Cardiac muscle cell (in vitro differentiated cells and primary cell): ENCODE measurements at regions not wholly inside any gene's neighbourhood (a gene's known extent, or its start where the extent isn't known, plus 50 kb on each side); places are given as distances from the start of the nearest gene placed in this dataset.
A peak's percentile ranks its signal among the peaks of the same experiment; 100 is the strongest.

Experiments used
- DNase-seq, 2 donors: peaks; one replicate each; pipeline versions ENCODE4 v3.0.0 to v3.0.0-alpha.2; 2010 to 2017; ENCODE audit warnings: low read depth in 1 of 2, low spot score in 1 of 2
- H3K27ac ChIP-seq: fragments of 200-600 bp; sonication (generic); 2 replicates; pipeline ENCODE4 v1.5.1; 2016
- H3K27me3 ChIP-seq: fragments of 200-600 bp; sonication (generic); 2 replicates; pipeline ENCODE4 v1.6.0; 2016; ENCODE audit warnings: control low read depth
- H3K36me3 ChIP-seq: fragments of 200-600 bp; sonication (generic); 2 replicates; pipeline ENCODE4 v1.5.1; 2016; ENCODE audit warnings: control low read depth
- H3K4me1 ChIP-seq: fragments of 200-600 bp; sonication (generic); 2 replicates; pipeline ENCODE4 v1.8.1; 2017; ENCODE audit warnings: low read depth, mild to moderate bottlenecking, mixed run types
- H3K4me3 ChIP-seq: fragments of 200-600 bp; sonication (generic); 2 replicates; pipeline ENCODE4 v1.5.1; 2016; ENCODE audit warnings: mild to moderate bottlenecking
- H3K9me3 ChIP-seq: fragments of 200-600 bp; sonication (generic); 2 replicates; pipeline ENCODE4 v1.5.1; 2017; ENCODE audit warnings: low read depth, mild to moderate bottlenecking, control low read depth
- TF ChIP-seq, protein P1 (sequence below): IDR thresholded peaks from 2 replicates; pipeline ENCODE4 v1.5.1; 2012; ENCODE audit warnings: low read depth, mild to moderate bottlenecking, low read length

DNA sequence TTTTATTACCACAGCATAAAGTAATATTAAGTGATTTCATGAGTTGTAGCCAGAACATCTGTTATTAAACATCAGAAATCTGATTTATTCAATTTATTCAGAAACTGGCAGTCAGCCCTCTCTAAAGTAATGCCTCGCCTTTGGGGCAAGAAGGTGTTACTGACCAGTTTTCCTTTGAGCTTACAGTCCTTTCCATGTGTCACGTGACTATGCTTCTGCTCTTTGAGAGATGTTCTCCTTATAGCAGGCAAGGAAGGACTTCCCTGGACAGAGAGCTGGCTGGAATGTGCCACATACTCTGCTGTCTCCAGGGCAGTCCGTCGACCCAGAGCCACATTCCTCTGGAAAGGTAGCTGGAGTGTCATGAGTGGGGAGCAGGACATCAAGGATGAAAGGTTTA is 119.7 kb downstream of the RDH14 start:
- DNase-seq = no peak
- no peaks in the 10 kb centered on the region for H3K9me3 ChIP-seq
- TF ChIP-seq, protein P1, sequence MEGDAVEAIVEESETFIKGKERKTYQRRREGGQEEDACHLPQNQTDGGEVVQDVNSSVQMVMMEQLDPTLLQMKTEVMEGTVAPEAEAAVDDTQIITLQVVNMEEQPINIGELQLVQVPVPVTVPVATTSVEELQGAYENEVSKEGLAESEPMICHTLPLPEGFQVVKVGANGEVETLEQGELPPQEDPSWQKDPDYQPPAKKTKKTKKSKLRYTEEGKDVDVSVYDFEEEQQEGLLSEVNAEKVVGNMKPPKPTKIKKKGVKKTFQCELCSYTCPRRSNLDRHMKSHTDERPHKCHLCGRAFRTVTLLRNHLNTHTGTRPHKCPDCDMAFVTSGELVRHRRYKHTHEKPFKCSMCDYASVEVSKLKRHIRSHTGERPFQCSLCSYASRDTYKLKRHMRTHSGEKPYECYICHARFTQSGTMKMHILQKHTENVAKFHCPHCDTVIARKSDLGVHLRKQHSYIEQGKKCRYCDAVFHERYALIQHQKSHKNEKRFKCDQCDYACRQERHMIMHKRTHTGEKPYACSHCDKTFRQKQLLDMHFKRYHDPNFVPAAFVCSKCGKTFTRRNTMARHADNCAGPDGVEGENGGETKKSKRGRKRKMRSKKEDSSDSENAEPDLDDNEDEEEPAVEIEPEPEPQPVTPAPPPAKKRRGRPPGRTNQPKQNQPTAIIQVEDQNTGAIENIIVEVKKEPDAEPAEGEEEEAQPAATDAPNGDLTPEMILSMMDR = no peak
- H3K27me3 ChIP-seq = no peaks in the 10 kb centered on the region
- no peak overlapping the region for H3K27ac ChIP-seq
- H3K4me3 ChIP-seq = no peak overlapping the region
- no peaks in the 10 kb centered on the region for H3K36me3 ChIP-seq
- no peaks in the 10 kb centered on the region for H3K4me1 ChIP-seq

DNA sequence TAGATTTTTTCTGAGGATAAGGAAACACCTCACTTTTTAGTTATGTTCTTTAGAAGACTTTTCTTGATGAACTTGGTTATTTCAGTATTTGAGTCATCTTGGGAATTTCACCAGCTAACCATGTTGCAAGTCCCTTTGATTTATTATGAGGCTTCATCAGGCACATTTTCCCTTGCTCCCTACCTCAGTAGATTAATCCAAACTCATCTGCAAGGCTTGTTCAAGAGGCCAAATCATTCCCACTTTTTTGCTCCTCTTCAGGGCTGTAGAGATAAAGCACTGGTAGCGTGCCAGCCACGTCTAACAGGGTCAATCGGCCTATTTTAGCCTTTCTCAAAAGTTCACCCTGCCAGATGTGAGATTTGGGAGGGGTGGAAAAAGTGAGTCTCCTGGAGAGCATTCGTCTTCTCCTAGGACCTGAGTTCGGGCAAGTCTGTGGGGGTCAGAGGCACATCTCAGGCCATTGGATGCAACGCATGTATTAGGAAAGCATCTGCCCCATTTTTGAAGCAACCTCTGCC is 120.3 kb downstream of the RDH14 start:
- no peak overlapping the region for H3K4me3 ChIP-seq
- H3K36me3 ChIP-seq = no peaks in the 10 kb centered on the region
- TF ChIP-seq, protein P1 = no peak

DNA sequence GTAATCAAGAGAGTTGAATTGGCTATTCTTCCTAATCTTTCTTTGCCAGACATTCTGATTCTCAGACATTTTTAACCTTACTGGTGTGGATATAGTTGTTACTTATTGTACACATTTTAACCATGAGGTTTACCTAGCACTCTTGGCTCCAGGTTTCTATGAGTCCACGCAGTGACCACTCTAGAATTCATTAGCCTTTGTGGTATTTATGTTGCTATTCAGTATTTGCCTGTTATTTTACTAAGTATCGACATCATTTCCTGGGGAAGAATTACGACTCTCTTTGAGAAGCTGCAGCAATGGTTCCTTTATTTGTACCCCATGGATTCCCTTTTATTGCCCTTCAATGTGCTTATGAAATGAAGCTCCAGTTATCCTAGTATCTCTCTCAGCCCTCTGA is 120.7 kb downstream of the RDH14 start:
- TF ChIP-seq, protein P1 = no peak
- Histone ChIP-seq H3K9me3 (no peaks in the 10 kb centered on the region), H3K4me1 (no peaks in the 10 kb centered on the region), H3K27me3 (no peaks in the 10 kb centered on the region), H3K36me3 (no peaks in the 10 kb centered on the region), H3K27ac (no peak overlapping the region), H3K4me3 (no peak overlapping the region)
- no peak for DNase-seq

More for the DNA sequence above, 120.3 kb downstream of the RDH14 start:
- Histone ChIP-seq H3K9me3 (no peaks in the 10 kb centered on the region), H3K4me1 (no peaks in the 10 kb centered on the region), H3K27me3 (no peaks in the 10 kb centered on the region), H3K27ac (no peak overlapping the region)
- DNase-seq = peak in 1 of 2 donors; percentile 56

DNA sequence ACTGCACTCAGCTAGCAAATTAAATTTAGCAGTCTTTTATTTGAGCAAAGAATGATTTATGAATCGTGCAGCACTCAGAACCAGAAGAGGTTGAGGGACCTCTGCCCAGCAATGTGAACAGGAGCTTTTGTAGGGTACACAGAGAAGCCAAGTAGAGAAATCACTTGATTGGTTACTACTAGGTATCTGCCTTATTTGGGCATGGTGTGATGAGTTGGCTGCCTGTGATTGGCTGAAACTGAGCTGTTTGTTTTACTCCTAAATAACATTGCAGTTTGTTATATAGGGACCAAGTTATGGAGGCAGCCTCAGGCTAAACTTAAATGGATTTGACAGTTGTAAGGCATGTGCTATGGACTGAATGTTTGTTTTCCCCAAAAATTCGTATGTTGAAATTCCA is 122.5 kb downstream of the RDH14 start:
- H3K27me3 ChIP-seq = no peaks in the 10 kb centered on the region
- H3K9me3 ChIP-seq = no peaks in the 10 kb centered on the region
- H3K36me3 ChIP-seq = no peaks in the 10 kb centered on the region
- peaks cover 5% of the 10 kb centered on the region for H3K4me1 ChIP-seq
- no peak for DNase-seq
- no peak overlapping the region for H3K4me3 ChIP-seq
- H3K27ac ChIP-seq = no peak overlapping the region
- TF ChIP-seq, protein P1 = no peak

DNA sequence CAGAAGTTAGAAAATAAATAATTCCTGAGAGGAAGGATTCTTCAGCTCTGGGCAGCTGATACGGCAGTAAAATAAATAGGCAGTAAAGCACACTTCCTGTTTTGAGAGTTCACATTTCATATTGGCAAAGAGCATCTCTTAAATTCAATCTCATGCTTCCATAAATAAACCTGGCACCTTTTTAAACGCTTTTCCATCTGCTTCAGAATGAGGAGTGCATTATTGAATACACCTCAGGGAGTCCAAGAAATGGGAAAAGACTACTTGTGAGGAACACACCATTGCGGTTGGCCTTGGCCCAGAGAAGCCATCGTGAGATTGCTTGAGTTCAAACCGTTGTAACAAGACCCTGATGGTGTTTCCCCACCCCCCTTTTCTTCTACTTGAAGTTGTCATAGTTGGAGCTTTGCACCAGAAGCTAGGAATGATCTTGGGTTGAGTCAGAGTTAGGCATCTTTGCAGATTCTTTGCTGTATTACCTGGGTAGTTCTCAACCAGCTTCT is 123.9 kb downstream of the RDH14 start:
- no peak overlapping the region for H3K4me3 ChIP-seq
- H3K27me3 ChIP-seq = no peaks in the 10 kb centered on the region
- no peak for DNase-seq
- H3K36me3 ChIP-seq = no peaks in the 10 kb centered on the region
- no peaks in the 10 kb centered on the region for H3K9me3 ChIP-seq
- H3K27ac ChIP-seq = no peak overlapping the region
- TF ChIP-seq, protein P1 = no peak
- H3K4me1 ChIP-seq = peaks cover 10% of the 10 kb centered on the region
